Endodermal cell (in vitro differentiated cells): ENCODE measurements at regions not wholly inside any gene's neighbourhood (a gene's known extent, or its start where the extent isn't known, plus 50 kb on each side); places are given as distances from the start of the nearest gene placed in this dataset.

ENCODE experiments used
- DNase-seq: peaks from one replicate; pipeline ENCODE4 v3.0.0-alpha.2; 2017
- H3K27ac ChIP-seq: 2 replicates; pipeline ENCODE4 v1.5.1; 2013; ENCODE audit warnings: mild to moderate bottlenecking, low read depth, low read length, moderate library complexity
- H3K27me3 ChIP-seq: 2 replicates; pipeline ENCODE4 v1.6.1; 2013; ENCODE audit warnings: mild to moderate bottlenecking, low read length, moderate library complexity; ENCODE audit not compliant: insufficient read depth, control insufficient read depth, poor library complexity, severe bottlenecking
- H3K36me3 ChIP-seq: 2 replicates; pipeline ENCODE4 v1.7.0; 2013; ENCODE audit warnings: mild to moderate bottlenecking, low read length, moderate library complexity; ENCODE audit not compliant: control insufficient read depth, insufficient read depth
- H3K4me1 ChIP-seq: one replicate; pipeline ENCODE4 v1.7.0; 2013; ENCODE audit warnings: low read length; ENCODE audit not compliant: control insufficient read depth, insufficient read depth
- H3K4me3 ChIP-seq: 2 replicates; pipeline ENCODE4 v1.5.1; 2013; ENCODE audit warnings: mild to moderate bottlenecking, low read length, moderate library complexity
- H3K9ac ChIP-seq: 2 replicates; pipeline ENCODE4 v1.6.1; 2013; ENCODE audit warnings: mild to moderate bottlenecking, low read length, moderate library complexity; ENCODE audit not compliant: poor library complexity, severe bottlenecking; ENCODE audit errors: extremely low read depth
- H3K9me3 ChIP-seq: 2 replicates; pipeline ENCODE4 v1.6.1; 2013; ENCODE audit warnings: mild to moderate bottlenecking, low read length, moderate library complexity; ENCODE audit not compliant: control insufficient read depth
- H3K27ac Mint-ChIP-seq: 2 replicates; pipeline ENCODE4 v1.8.0; 2020; ENCODE audit warnings: mixed read lengths
- H3K27me3 Mint-ChIP-seq: 2 replicates; pipeline ENCODE4 v1.8.0; 2021; ENCODE audit warnings: mild to moderate bottlenecking, mixed read lengths; ENCODE audit not compliant: insufficient read depth
- H3K36me3 Mint-ChIP-seq: 2 replicates; pipeline ENCODE4 v1.8.0; 2020; ENCODE audit warnings: low read depth, mixed read lengths
- H3K4me1 Mint-ChIP-seq: 2 replicates; pipeline ENCODE4 v1.8.0; 2020; ENCODE audit warnings: mixed read lengths
- H3K4me3 Mint-ChIP-seq: 2 replicates; pipeline ENCODE4 v1.8.0; 2020; ENCODE audit warnings: mild to moderate bottlenecking, moderate library complexity, mixed read lengths
- H3K9me3 Mint-ChIP-seq: 2 replicates; pipeline ENCODE4 v1.8.0; 2020; ENCODE audit warnings: mild to moderate bottlenecking, mixed read lengths
- CTCF ChIP-seq: fragments of 200-600 bp; sonication (generic); conservative IDR thresholded peaks from 2 replicates; pipeline ENCODE4 v1.5.0; 2021; ENCODE audit warnings: antibody characterized with exemption, mild to moderate bottlenecking
- WGBS, 2 experiments: methylation state at CpG; one replicate each; pipeline versions ENCODE4 v1.1.5 to v1.1.7; 2013; ENCODE audit warnings: missing lambda C conversion rate in 2 of 2, mixed read lengths in 1 of 2; ENCODE audit not compliant: insufficient coverage in 1 of 2, insufficient read length in 1 of 2; 5-methylcytosine and 5-hydroxymethylcytosine counted together

- no peak for TF ChIP-seq CTCF
- no peak overlapping the region for H3K27ac ChIP-seq
Observed at GRCh38 chr5:73998489-73998888, 372.5 kb downstream of the ARHGEF28 start.

GRCh38 chr5:73997960-73998359 lies 372.0 kb downstream of the ARHGEF28 start:
- Mint-ChIP-seq H3K27me3 (no peaks in the 10 kb centered on the region), H3K27ac (no peak overlapping the region), H3K36me3 (peaks cover 3% of the 10 kb centered on the region), H3K4me1 (peaks cover 9% of the 10 kb centered on the region), H3K9me3 (peaks cover 19% of the 10 kb centered on the region), H3K4me3 (no peak overlapping the region)
- no peaks in the 10 kb centered on the region for H3K27me3 ChIP-seq
- H3K9me3 ChIP-seq, result peaks cover 8% of the 10 kb centered on the region
- H3K36me3 ChIP-seq, result no peaks in the 10 kb centered on the region
- no peak for TF ChIP-seq CTCF
- H3K27ac ChIP-seq, result no peak overlapping the region
- no peak for DNase-seq
- no peak overlapping the region for H3K4me3 ChIP-seq
- no peak overlapping the region for H3K9ac ChIP-seq
- no peaks in the 10 kb centered on the region for H3K4me1 ChIP-seq

More at GRCh38 chr5:73998489-73998888, 372.5 kb downstream of the ARHGEF28 start:
- no peak overlapping the region for H3K4me3 Mint-ChIP-seq
- H3K4me1 Mint-ChIP-seq, result peaks cover 9% of the 10 kb centered on the region
- H3K9me3 Mint-ChIP-seq, result peaks cover 15% of the 10 kb centered on the region
- 80 to 90% methylated on average over 2 to 4 of the region's 4 CpGs for WGBS, 2 experiments
- H3K36me3 Mint-ChIP-seq, result peaks cover 3% of the 10 kb centered on the region
- Histone ChIP-seq H3K4me1 (no peaks in the 10 kb centered on the region), H3K27me3 (no peaks in the 10 kb centered on the region), H3K36me3 (no peaks in the 10 kb centered on the region), H3K9ac (no peak overlapping the region), H3K9me3 (peaks cover 3% of the 10 kb centered on the region), H3K4me3 (no peak overlapping the region)
- DNase-seq, result no peak
- no peaks in the 10 kb centered on the region for H3K27me3 Mint-ChIP-seq
- no peak overlapping the region for H3K27ac Mint-ChIP-seq

- peaks cover 3% of the 10 kb centered on the region for H3K36me3 Mint-ChIP-seq
- DNase-seq, result no peak
- Histone ChIP-seq H3K4me1 (no peaks in the 10 kb centered on the region), H3K27ac (no peak overlapping the region), H3K36me3 (no peaks in the 10 kb centered on the region), H3K27me3 (no peaks in the 10 kb centered on the region), H3K9ac (no peak overlapping the region), H3K9me3 (peaks cover 11% of the 10 kb centered on the region), H3K4me3 (no peak overlapping the region)
- no peak for TF ChIP-seq CTCF
- H3K4me3 Mint-ChIP-seq, result no peak overlapping the region
- no peak overlapping the region for H3K27ac Mint-ChIP-seq
- peaks cover 26% of the 10 kb centered on the region for H3K9me3 Mint-ChIP-seq
- H3K27me3 Mint-ChIP-seq, result peaks cover 2% of the 10 kb centered on the region
- WGBS, 2 experiments, result 61 to 78% methylated on average over 1 to 2 of the region's 2 CpGs
- H3K4me1 Mint-ChIP-seq, result peaks cover 9% of the 10 kb centered on the region
Observed at GRCh38 chr5:73996151-73996755, 370.3 kb downstream of the ARHGEF28 start.
